DND-41 (cell line): ENCODE measurements at regions not wholly inside any gene's neighbourhood (a gene's known extent, or its start where the extent isn't known, plus 50 kb on each side); places are given as distances from the start of the nearest gene placed in this dataset.

Source experiments
- ATAC-seq: fragments of 200-7000 bp; cut with Tn5 transposase; 3 replicates; pipeline ENCODE4 v1.9.1; 2021; ENCODE audit warnings: low read depth; ENCODE audit not compliant: insufficient read depth
- DNase-seq: peaks from one replicate; pipeline ENCODE4 v3.0.0-alpha.2; 2020
- H2AFZ ChIP-seq: 2 replicates; pipeline ENCODE4 v1.6.0; 2012; ENCODE audit warnings: low read depth, low read length
- H3K27ac ChIP-seq: 2 replicates; pipeline ENCODE4 v1.5.1; 2012; ENCODE audit warnings: low read length, inconsistent platforms
- H3K27me3 ChIP-seq: fragments of 200-600 bp; sonication (generic); 2 replicates; pipeline ENCODE4 v1.6.0; 2012; ENCODE audit warnings: low read length, mild to moderate bottlenecking, inconsistent platforms; ENCODE audit not compliant: insufficient read depth, poor library complexity
- H3K36me3 ChIP-seq: 2 replicates; pipeline ENCODE4 v1.5.1; 2012; ENCODE audit warnings: low read length, inconsistent platforms; ENCODE audit not compliant: insufficient read depth
- H3K4me1 ChIP-seq: 2 replicates; pipeline ENCODE4 v1.5.1; 2012; ENCODE audit warnings: mild to moderate bottlenecking, low read length; ENCODE audit not compliant: insufficient read depth
- H3K4me2 ChIP-seq: 2 replicates; pipeline ENCODE4 v1.6.0; 2012; ENCODE audit warnings: mild to moderate bottlenecking, moderate library complexity, low read length, inconsistent platforms; ENCODE audit not compliant: insufficient read depth
- H3K4me3 ChIP-seq, 2 experiments: fragments of 200-600 bp in 1 of 2; shearing (Covaris generic) in 1 of 2; 2 replicates each; pipeline ENCODE4 v1.5.1; 2012 to 2016; ENCODE audit warnings: inconsistent platforms in 2 of 2, low read length in 2 of 2, mild to moderate bottlenecking in 2 of 2, low read depth in 1 of 2, moderate library complexity in 1 of 2
- H3K79me2 ChIP-seq: 2 replicates; pipeline ENCODE4 v1.6.0; 2012; ENCODE audit warnings: low read length, inconsistent platforms; ENCODE audit not compliant: insufficient read depth
- H3K9ac ChIP-seq: 2 replicates; pipeline ENCODE4 v1.6.0; 2012; ENCODE audit warnings: low read depth, mild to moderate bottlenecking, inconsistent platforms, low read length, moderate library complexity
- H3K9me3 ChIP-seq: 2 replicates; pipeline ENCODE4 v1.5.1; 2012; ENCODE audit warnings: low read length, moderate library complexity, mild to moderate bottlenecking, inconsistent platforms; ENCODE audit not compliant: insufficient read depth, severe bottlenecking
- H4K20me1 ChIP-seq: 2 replicates; pipeline ENCODE4 v1.6.0; 2012; ENCODE audit warnings: low read length; ENCODE audit not compliant: insufficient read depth
- EZH2 ChIP-seq: IDR thresholded peaks from 3 replicates; pipeline ENCODE4 v1.6.1; 2012; ENCODE audit warnings: borderline replicate concordance, low read depth, mild to moderate bottlenecking, moderate library complexity, low read length, inconsistent platforms; ENCODE audit not compliant: severe bottlenecking
- TF ChIP-seq, protein P1 (sequence below): IDR thresholded peaks from 2 replicates; pipeline ENCODE4 v1.5.1; 2012; ENCODE audit warnings: borderline replicate concordance, low read length, moderate library complexity, mild to moderate bottlenecking; ENCODE audit not compliant: poor library complexity, severe bottlenecking; ENCODE audit errors: extremely low read depth

DNA sequence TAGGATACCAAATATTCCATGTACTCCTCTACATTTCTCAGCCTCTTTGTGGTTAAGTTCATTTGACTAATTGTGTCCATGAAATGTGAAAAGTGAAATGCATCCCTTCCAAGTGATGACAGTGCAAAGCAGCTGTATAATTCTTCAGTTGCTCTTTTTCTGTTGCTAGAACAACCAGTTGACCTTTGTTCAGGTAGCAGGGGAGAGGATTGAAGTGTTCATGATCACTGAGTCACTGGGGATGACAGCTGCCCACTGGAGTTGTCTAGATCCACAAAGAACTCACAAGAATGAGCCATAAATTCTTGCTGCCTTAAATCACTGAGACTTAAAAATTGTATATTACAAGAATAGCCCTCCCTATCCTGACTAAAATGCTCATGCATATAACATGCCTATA is 254.6 kb downstream of the EPHA7 start:
- no peaks in the 10 kb centered on the region for H4K20me1 ChIP-seq
- H3K27me3 ChIP-seq, result no peaks in the 10 kb centered on the region
- no peak overlapping the region for H3K4me2 ChIP-seq
- H3K27ac ChIP-seq, result no peak overlapping the region
- no peak for DNase-seq
- H3K9me3 ChIP-seq, result no peaks in the 10 kb centered on the region
- TF ChIP-seq, protein P1, sequence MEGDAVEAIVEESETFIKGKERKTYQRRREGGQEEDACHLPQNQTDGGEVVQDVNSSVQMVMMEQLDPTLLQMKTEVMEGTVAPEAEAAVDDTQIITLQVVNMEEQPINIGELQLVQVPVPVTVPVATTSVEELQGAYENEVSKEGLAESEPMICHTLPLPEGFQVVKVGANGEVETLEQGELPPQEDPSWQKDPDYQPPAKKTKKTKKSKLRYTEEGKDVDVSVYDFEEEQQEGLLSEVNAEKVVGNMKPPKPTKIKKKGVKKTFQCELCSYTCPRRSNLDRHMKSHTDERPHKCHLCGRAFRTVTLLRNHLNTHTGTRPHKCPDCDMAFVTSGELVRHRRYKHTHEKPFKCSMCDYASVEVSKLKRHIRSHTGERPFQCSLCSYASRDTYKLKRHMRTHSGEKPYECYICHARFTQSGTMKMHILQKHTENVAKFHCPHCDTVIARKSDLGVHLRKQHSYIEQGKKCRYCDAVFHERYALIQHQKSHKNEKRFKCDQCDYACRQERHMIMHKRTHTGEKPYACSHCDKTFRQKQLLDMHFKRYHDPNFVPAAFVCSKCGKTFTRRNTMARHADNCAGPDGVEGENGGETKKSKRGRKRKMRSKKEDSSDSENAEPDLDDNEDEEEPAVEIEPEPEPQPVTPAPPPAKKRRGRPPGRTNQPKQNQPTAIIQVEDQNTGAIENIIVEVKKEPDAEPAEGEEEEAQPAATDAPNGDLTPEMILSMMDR, result no peak
- TF ChIP-seq EZH2, result no peak
- H3K9ac ChIP-seq, result no peak overlapping the region
- H3K79me2 ChIP-seq, result no peaks in the 10 kb centered on the region
- H3K36me3 ChIP-seq, result no peaks in the 10 kb centered on the region
- peaks cover 19% of the 10 kb centered on the region for H3K4me1 ChIP-seq
- no peak for ATAC-seq
- H2AFZ ChIP-seq, result no peak overlapping the region
- no peak overlapping the region for H3K4me3 ChIP-seq

DNA sequence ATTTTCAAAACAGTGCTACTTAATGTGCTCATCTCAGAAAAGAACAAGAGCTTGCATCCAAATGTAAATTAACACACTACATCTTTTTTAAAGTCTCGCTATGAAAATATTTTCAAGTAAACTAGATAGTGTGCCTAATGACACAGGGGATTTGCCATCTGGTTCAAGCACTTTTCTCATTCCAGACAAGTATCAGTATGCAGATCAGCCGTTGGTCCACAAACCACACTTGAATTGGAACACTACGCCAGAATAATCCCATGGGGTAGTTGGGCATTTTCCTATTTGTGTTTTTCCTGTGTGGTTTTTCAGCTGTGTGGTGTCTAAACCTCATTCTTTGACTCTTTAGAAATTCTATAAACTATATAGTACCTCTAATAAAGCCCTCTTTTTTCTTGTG is 256.2 kb downstream of the EPHA7 start:
- Histone ChIP-seq H4K20me1 (no peaks in the 10 kb centered on the region), H3K79me2 (no peaks in the 10 kb centered on the region), H3K9me3 (no peaks in the 10 kb centered on the region), H3K4me1 (peaks cover 19% of the 10 kb centered on the region), H3K27me3 (no peaks in the 10 kb centered on the region), H3K4me2 (no peak overlapping the region), H3K36me3 (no peaks in the 10 kb centered on the region), H3K27ac (no peak overlapping the region), H3K4me3 (no peak overlapping the region), H3K9ac (no peak overlapping the region), H2AFZ (no peak overlapping the region)
- ATAC-seq, result peak; percentile 48; the same call in 1 of the 3 replicates
- TF ChIP-seq, protein P1, result no peak
- no peak for TF ChIP-seq EZH2
- peak; percentile 5 for DNase-seq

DNA sequence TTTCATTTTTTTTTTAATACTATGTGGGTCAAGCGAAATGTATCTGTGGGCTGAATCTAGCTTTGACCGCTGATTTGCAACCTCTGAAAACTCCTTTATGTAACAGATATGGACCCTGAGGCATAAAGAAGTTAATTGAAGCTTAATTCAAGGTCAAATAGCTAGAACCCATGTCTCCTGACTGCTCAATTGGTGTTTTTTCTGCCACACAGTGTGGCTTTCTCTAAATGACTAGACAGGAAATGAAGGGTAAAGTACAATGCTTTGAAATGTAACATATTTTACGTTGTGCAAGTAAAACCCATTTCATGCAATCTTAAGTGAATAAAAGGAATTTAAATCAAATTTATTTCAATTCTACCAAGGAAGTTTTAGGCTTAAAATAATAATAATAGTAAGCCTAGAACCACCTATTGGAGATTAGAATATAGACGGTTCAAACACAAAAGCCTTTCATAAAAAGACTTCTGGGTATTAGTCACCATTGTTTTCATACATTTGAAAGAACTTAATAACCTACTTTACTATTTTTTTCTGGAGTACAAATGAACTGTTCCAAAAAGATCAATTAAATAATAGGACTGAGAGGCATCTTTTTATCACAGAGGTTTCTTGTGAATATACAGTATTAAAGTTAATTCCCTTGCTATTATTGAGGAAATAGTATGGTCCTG is 279.8 kb downstream of the EPHA7 start:
- Histone ChIP-seq H4K20me1 (no peaks in the 10 kb centered on the region), H3K36me3 (no peaks in the 10 kb centered on the region), H3K9me3 (no peaks in the 10 kb centered on the region), H3K79me2 (no peaks in the 10 kb centered on the region), H3K27me3 (no peaks in the 10 kb centered on the region), H3K9ac (no peak overlapping the region), H3K27ac (no peak overlapping the region), H3K4me1 (no peaks in the 10 kb centered on the region), H2AFZ (no peak overlapping the region), H3K4me3 (no peak overlapping the region), H3K4me2 (no peak overlapping the region)
- ATAC-seq (no peak), DNase-seq (no peak)
- TF ChIP-seq EZH2, result no peak
- TF ChIP-seq, protein P1, result no peak
